Activated naive CD4-positive, alpha-beta T cell treated with anti-CD3 and anti-CD28 coated beads, Interleukin-2, amount 50 U/mL, for 24 hours (primary cell): ENCODE measurements at regions not wholly inside any gene's neighbourhood (a gene's known extent, or its start where the extent isn't known, plus 50 kb on each side); places are given as distances from the start of the nearest gene placed in this dataset.

Source experiments
- H3K27ac Mint-ChIP-seq: one replicate; pipeline ENCODE4 v1.8.0; 2021; ENCODE audit warnings: mild to moderate bottlenecking, mixed read lengths
- H3K27me3 Mint-ChIP-seq: one replicate; pipeline ENCODE4 v1.8.0; 2021; ENCODE audit warnings: mixed read lengths
- H3K36me3 Mint-ChIP-seq: one replicate; pipeline ENCODE4 v1.8.0; 2021; ENCODE audit warnings: mixed read lengths
- H3K4me1 Mint-ChIP-seq: one replicate; pipeline ENCODE4 v1.8.0; 2021; ENCODE audit warnings: mixed read lengths
- H3K4me3 Mint-ChIP-seq: one replicate; pipeline ENCODE4 v1.8.0; 2021; ENCODE audit warnings: mild to moderate bottlenecking, mixed read lengths
- H3K9me3 Mint-ChIP-seq: one replicate; pipeline ENCODE4 v1.8.0; 2021; ENCODE audit warnings: mixed read lengths

DNA sequence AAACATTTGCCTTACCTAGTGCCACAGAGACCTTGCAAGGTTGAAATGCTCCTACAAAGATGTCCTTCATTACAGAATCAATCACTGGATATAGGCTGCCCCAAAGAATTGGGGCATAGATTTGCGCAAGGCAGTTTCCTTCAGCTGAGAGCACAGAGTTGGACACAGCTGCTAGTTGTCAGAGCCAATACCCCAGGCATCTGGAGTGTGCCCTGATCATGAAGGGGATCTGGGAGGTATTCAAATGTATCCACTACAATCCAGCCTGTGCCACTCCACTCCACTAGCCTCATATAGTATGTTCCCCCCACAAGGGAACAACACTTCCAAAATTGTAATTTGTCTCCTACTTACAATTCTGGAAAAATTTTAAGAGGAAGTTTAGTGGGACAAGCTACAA, 62.3 kb upstream of the ITPRID2 start:
- Mint-ChIP-seq H3K27ac (no peak overlapping the region), H3K9me3 (no peaks in the 10 kb centered on the region), H3K36me3 (no peaks in the 10 kb centered on the region), H3K4me3 (no peak overlapping the region), H3K4me1 (no peaks in the 10 kb centered on the region), H3K27me3 (peaks cover 5% of the 10 kb centered on the region)

DNA sequence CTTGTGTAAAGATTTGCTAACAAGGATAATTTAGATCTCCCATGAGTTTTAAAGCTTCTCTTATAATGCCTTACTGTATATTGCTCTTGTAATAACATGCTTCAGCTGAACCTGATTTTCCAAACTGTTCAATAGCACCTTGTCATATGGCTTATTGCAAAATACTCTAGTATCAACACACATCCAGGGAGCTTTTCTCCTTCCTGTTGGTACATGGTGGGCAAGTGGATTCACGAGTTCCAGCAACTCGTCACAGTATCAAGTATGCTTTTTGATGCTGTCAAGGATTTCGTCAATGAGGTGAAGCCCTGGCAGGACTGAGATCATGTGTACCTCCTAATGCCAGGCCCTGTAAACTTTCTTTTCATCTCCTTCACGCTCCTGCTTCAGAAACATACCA, 59.5 kb upstream of the ITPRID2 start:
- peaks cover 8% of the 10 kb centered on the region for H3K27me3 Mint-ChIP-seq
- H3K36me3 Mint-ChIP-seq, result no peaks in the 10 kb centered on the region
- no peak overlapping the region for H3K27ac Mint-ChIP-seq
- no peak overlapping the region for H3K4me3 Mint-ChIP-seq
- no peaks in the 10 kb centered on the region for H3K9me3 Mint-ChIP-seq
- no peaks in the 10 kb centered on the region for H3K4me1 Mint-ChIP-seq

DNA sequence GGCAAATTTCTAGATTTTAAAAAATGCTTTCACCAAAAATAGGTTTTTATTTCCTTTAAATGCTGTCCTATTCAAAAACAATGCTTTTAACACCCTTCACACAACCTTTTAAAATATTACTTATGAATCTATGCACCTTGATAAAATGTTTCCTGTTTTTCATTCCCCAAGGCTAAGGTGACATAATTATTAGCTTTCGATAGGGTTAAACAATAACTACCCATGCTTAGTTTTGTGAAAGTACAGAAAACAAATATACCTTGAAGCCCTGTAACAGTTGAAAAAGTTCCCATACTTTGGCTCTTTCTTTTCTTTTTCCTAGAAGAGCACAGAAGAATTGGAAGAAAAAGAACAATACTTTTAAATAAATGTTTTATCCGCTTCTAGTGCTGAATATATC, 54.9 kb upstream of the ITPRID2 start:
- H3K9me3 Mint-ChIP-seq, result no peaks in the 10 kb centered on the region
- no peaks in the 10 kb centered on the region for H3K4me1 Mint-ChIP-seq
- no peaks in the 10 kb centered on the region for H3K36me3 Mint-ChIP-seq
- H3K27ac Mint-ChIP-seq, result no peak overlapping the region
- peaks cover 8% of the 10 kb centered on the region for H3K27me3 Mint-ChIP-seq
- H3K4me3 Mint-ChIP-seq, result no peak overlapping the region

DNA sequence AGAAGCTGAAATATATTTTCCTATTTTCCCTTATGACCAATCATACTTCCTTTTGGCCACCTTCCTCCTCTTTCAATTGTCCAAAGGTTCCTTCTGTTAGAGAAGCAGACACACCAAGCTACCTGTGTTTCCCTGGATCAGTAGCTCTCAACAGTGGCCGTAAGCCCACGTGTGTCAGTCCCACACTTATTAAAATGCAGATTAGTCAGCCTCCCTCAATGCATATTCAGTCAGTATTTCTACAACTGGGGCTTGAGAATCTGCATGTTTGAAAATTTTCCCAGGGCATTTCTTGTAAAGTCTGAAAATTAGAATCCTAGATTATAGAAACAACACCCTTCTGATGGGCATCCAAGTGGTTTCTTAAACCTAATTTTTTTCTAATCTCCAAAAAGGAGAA, 54.0 kb upstream of the ITPRID2 start:
- no peak overlapping the region for H3K4me3 Mint-ChIP-seq
- H3K4me1 Mint-ChIP-seq, result no peaks in the 10 kb centered on the region
- H3K27me3 Mint-ChIP-seq, result peaks cover 8% of the 10 kb centered on the region
- no peak overlapping the region for H3K27ac Mint-ChIP-seq
- H3K9me3 Mint-ChIP-seq, result no peaks in the 10 kb centered on the region
- no peaks in the 10 kb centered on the region for H3K36me3 Mint-ChIP-seq

DNA sequence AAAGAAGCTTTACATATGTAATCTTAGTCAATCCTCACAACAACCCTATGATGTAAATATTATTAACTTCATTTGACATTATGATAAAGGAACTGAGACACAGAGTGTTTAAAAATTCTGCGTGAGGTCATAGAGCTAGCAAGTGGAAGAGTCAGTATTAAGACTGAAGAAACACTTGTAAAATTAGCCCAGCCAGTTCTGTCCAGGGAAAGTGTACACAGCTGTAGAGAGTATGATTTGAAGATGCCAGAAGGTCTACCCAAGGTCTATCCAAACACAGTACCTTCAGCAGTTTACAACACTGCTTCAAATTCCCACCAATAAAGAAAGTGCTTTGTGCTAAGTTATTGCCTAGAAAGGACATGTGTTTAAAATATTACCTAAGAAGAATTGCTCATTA, 51.7 kb upstream of the ITPRID2 start:
- no peak overlapping the region for H3K27ac Mint-ChIP-seq
- peaks cover 13% of the 10 kb centered on the region for H3K27me3 Mint-ChIP-seq
- no peaks in the 10 kb centered on the region for H3K36me3 Mint-ChIP-seq
- H3K4me1 Mint-ChIP-seq, result no peaks in the 10 kb centered on the region
- H3K4me3 Mint-ChIP-seq, result no peak overlapping the region
- no peaks in the 10 kb centered on the region for H3K9me3 Mint-ChIP-seq

DNA sequence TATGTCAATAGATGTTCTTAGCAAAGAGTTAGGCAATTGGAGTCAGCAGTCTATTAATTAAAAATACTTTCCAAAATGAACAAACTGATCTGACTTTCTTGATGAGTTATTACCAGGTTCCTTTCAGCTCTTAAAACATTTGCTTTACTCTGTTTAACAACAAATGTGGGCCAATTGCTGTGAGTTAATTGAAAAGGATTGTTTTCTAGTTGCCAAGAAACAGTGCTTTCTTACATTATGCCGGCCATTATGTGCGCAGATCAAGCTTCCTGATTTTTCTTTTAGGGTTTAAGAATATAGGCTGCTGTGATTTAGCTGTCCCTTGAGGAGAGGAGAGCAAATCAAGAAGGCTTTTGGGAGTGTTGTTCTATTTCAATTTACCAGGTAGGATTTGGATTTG, 50.5 kb upstream of the ITPRID2 start:
- Mint-ChIP-seq H3K27ac (no peak overlapping the region), H3K9me3 (no peaks in the 10 kb centered on the region), H3K36me3 (no peaks in the 10 kb centered on the region), H3K27me3 (peaks cover 14% of the 10 kb centered on the region), H3K4me1 (no peaks in the 10 kb centered on the region), H3K4me3 (no peak overlapping the region)
